K562 (cell line): ENCODE measurements at regions not wholly inside any gene's neighbourhood (a gene's known extent, or its start where the extent isn't known, plus 50 kb on each side); places are given as distances from the start of the nearest gene placed in this dataset.

Experiments
- FOXJ3 ChIP-seq: sonication (generic); formaldehyde crosslinking; IDR thresholded peaks from 2 replicates; pipeline ENCODE4 v1.4.0; 2020; ENCODE audit warnings: mild to moderate bottlenecking, missing genetic modification reagents
- HLTF ChIP-seq: fragments of 450-650 bp; IDR thresholded peaks from 2 replicates; pipeline ENCODE4 v1.6.1; 2016
- PTTG1 ChIP-seq: fragments of 450-650 bp; IDR thresholded peaks from 2 replicates; pipeline ENCODE4 v1.6.1; 2016; ENCODE audit warnings: low read depth, mild to moderate bottlenecking, missing genetic modification characterization, missing compliant biosample characterization
- USF2 ChIP-seq: sonication (generic); formaldehyde crosslinking; IDR thresholded peaks from 2 replicates; pipeline ENCODE4 v1.5.0; 2020; ENCODE audit warnings: missing genetic modification reagents
- ZFP36 ChIP-seq: fragments of 150-350 bp; IDR thresholded peaks from 2 replicates; pipeline ENCODE4 v1.6.1; 2018; ENCODE audit warnings: low read length, low read depth; ENCODE audit not compliant: partially characterized antibody

- no peak for TF ChIP-seq USF2 (CRISPR knock-in tag)
- no peak for TF ChIP-seq ZFP36
- TF ChIP-seq PTTG1 (tag), result no peak
- TF ChIP-seq FOXJ3 (CRISPR knock-in tag), result no peak
- TF ChIP-seq HLTF, result no peak
These were observed 125.8 kb downstream of the LRIG2 start for GRCh38 chr1:113198806-113199205.
